ENCODE measurements at regions not wholly inside any gene's neighbourhood (a gene's known extent, or its start where the extent isn't known, plus 50 kb on each side); places are given as distances from the start of the nearest gene placed in this dataset.

GRCh38 chr4:14708574-14708973, 293.7 kb upstream of the CPEB2 start:
- no peak for DNase-seq (ENCODE audit: low read depth)

DNA sequence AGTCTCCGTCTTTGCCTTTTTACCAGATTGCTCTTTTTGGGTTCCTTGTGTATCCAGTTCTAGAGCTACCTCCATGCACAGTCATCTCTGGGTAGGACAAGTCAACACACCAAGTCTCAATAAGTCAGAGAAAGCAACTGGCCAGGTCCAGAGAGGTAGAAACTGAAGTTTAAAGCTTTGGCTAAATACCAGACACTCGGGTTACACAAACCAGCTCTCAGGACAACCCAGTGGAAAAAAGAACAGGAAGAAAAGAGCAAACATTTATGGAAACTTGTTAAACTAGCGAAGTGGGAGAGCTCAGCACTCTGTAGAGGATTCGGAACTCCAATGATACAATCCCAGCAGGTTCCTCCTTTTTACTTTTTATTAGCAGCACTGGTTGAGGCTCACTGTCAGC, 291.0 kb upstream of the CPEB2 start:
- no peak for DNase-seq (ENCODE audit: low read depth)

GRCh38 chr4:14716691-14717090, 285.6 kb upstream of the CPEB2 start:
- DNase-seq (ENCODE audit: low read depth) = no peak

DNA sequence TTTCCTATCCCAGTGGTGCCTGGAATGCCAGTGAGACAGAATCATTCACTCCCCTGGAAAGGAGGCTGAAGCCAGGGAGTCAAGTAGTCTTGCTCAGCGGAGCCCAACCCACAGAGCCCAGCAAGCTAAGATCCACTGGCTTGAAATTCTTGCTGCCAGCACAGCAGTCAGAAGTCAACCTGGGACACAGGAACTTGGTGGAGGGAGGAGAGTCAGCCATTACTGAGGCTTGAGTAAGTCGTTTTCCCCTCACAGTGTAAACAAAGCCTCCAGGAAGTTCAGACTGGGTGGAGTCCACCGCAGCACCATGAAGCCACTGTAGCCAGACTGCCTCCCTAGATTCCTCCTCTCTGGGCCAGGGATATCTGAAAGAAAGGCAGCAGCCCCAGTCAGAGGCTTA, 283.2 kb upstream of the CPEB2 start:
- no peak for DNase-seq (ENCODE audit: low read depth)

GRCh38 chr4:14726441-14726840, 275.8 kb upstream of the CPEB2 start:
- DNase-seq (ENCODE audit: low read depth) = no peak

- DNase-seq (ENCODE audit: low read depth) = no peak
These were observed 275.4 kb upstream of the CPEB2 start for GRCh38 chr4:14726877-14727361.

DNA sequence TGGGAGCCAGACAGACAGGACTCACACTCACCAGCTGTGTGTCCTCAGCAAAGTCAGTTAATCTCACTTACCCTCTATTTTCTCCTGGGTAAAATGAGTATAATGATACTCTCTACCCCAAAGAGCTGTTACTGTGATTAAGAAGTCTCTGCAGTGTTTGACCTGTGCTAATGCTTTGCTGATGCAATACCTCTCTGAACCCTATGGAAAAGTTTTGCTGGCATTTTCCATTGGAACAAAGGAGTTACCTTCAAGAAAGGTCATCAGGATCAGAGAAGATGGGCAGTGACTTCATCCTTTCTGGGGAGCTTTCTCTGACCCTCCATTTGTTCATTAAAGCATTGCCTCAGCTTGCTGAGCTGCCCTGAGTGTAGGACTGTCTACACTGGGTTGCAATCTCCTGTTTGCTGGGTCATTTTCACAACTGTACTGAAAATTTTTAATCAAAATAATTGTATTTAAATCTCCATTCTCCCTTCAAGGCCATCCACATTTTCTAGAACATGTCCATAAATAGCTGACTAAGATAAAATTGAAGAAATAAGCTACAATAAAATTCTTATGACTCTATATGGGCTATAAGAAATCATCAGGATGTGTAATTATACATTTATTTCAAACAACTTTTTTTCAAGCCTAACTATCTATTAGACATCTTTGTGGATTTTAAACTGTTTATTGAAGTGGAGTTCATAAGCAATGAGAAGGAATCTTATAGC, 272.8 kb upstream of the CPEB2 start:
- no peak for DNase-seq (ENCODE audit: low read depth)

DNA sequence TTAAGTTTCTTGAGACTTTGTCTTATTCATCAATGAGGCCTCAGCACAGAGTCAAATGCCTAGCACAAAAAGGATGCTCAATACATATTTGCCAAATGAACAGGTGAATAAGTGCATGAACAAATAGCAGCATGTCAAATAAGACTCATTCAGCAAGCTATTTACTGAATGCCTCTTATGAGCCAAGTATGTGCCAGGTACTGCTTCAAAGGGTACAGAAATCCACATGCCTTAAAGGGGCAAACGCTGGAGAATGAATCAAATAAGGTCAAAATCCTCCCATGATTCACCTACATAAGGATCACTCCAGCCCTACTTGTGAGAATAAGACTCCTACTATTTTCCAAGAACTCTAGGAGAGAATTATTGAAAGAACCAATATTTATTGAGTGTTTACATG, 260.2 kb upstream of the CPEB2 start:
- DNase-seq (ENCODE audit: low read depth) = no peak

GRCh38 chr4:14743172-14743571, 259.1 kb upstream of the CPEB2 start:
- no peak for DNase-seq (ENCODE audit: low read depth)

DNA sequence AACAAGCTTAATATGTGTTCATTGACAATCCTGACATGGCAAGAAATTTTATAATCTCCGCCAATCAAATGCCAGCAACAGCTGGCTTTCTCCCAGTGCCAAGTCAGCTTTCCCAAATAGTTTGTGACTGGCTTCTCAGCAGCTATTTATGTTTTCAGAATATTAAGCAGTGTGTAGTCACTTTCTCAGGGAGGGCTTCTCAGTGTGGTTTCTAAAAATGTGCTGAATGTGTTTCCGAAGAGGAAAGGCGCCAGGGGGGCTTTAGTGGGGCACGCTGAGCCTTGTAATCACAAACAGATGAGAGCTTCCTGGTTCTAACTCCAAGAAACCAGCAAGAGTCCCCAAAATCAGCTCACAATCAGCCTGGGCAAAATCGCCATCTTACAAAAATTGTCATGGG, 258.7 kb upstream of the CPEB2 start:
- DNase-seq (ENCODE audit: low read depth) = no peak

- DNase-seq (ENCODE audit: low read depth) = no peak
These were observed 257.9 kb upstream of the CPEB2 start for GRCh38 chr4:14744346-14744745.

- DNase-seq (ENCODE audit: low read depth) = no peak
These were observed 252.4 kb upstream of the CPEB2 start for GRCh38 chr4:14749910-14750309.

GRCh38 chr4:14752341-14753046, 249.8 kb upstream of the CPEB2 start:
- no peak for DNase-seq (ENCODE audit: low read depth)

DNA sequence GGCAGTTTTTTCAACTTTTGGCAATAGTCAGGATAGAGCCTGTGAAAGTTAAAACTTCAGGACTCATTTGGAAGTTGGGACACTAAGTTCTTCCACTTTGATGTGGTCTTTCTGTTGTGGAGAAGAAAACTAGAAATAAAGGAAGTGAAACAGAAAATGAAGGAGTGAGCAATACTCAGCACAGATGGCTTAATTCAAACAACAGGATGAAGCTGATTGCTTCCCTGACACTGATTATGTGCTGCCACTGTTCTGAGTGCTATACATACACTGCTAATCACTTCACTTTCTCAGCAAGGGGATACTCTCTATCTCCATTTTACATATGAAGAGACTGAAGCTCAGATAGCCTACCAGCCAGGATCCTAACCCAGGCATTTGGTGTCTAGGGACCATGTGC, 235.1 kb upstream of the CPEB2 start:
- no peak for DNase-seq (ENCODE audit: low read depth)

DNA sequence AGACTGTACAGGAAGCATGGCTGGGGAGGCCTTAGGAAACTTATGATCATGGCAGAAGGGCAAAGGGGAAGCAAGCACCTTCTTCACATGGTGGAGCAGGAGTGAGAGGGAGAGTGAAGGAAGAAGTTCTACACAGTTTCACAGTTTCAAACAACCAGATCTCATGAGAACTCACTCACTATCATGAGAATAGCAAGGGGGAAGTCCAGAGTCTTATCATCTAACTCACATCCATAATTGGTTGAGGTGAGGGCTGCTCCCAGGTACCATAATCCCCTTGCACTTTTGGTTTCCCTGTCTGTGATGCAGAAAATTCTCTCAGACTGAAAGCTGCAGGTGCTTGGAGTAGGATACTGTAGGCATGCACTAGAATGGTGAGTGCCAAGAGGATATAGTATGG, 233.8 kb upstream of the CPEB2 start:
- no peak for DNase-seq (ENCODE audit: low read depth)

- no peak for DNase-seq (ENCODE audit: low read depth)
These were observed 232.3 kb upstream of the CPEB2 start for GRCh38 chr4:14769993-14770392.

DNA sequence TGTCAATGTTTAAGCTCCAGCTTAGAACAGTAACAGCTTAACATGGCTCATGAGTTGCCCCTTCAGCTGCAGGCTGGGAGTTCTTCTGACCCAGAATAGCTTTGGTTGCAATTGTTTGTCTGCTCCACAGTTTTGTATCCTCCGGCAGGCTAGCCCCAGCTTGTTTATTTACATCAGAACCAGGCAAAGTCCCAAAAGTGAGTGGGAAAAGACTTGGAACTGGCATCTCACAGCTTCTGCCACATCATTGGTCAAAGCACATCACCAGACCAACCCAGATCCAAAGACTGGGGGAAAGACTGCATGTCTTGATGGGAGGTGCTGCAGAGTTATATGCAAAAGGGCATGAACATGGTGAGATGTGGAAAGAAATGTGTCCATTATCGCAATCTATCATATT, 231.2 kb upstream of the CPEB2 start:
- no peak for DNase-seq (ENCODE audit: low read depth)

- no peak for DNase-seq (ENCODE audit: low read depth)
These were observed 230.6 kb upstream of the CPEB2 start for GRCh38 chr4:14771504-14772175.

GRCh38 chr4:14772388-14772787, 229.9 kb upstream of the CPEB2 start:
- DNase-seq (ENCODE audit: low read depth) = no peak

- no peak for DNase-seq (ENCODE audit: low read depth)
These were observed 219.0 kb upstream of the CPEB2 start for GRCh38 chr4:14783011-14783877.

DNA sequence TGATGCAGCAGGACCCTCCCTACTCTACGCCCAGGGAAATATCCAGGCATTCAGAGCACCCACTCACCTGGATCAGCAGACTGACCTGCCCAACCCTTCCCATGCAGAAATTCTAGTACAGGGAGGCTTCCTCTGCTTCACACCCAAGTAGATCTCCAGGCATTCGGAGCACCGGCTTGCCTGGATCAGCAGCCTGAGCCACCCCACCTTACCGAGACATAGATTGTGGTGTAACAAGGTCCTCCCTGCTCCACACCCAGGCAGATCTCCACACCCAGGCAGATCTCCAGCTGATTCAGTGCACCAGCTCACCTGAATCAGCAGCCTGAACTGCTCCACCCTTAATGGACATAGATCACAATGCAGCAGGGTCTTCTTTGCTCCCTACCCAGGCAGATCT, 215.1 kb upstream of the CPEB2 start:
- no peak for DNase-seq (ENCODE audit: low read depth)

DNA sequence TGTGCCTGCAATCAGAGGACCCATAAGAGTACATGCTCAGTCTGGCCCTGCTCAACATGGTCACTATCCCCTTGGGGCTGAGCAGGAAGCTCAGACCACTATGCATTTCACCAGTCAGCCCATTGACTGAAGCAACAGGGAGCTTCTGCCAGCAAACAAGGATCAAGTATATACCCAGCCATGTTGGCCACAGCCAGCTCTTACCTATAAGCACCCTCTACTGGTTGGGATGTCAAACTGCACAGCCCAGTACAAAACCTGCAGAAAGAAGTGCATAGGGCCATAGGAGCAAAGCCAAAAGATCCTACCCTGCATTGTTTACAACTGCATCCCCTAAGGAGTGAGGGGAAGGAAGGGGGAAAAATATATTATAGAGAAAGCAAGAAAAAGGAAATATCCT, 214.4 kb upstream of the CPEB2 start:
- no peak for DNase-seq (ENCODE audit: low read depth)

Measured in GM04503 (cell line).